ENCODE measurements at regions not wholly inside any gene's neighbourhood (a gene's known extent, or its start where the extent isn't known, plus 50 kb on each side); places are given as distances from the start of the nearest gene placed in this dataset.

DNA sequence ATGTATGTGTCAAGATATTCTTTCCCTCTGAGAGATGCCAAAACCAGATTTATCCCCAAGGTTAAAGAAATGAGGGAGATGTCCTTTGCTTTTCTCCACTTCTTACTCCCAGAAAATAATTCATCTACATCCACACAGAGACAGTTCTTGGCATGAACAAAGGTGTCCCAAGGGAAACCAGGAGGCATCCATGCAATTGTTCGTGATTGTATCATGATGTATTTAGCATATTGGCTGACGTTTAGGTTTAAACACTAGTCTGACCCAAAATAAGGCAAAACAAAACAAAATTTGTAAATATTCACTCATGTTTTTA is 223.9 kb downstream of the C7orf25 start:
- no peak for TF ChIP-seq MLX (CRISPR knock-in tag; conservative IDR thresholded peaks at IDR 0.05)
- no peak for TF ChIP-seq CHD2 (IDR thresholded peaks at IDR 0.05; ENCODE audit: low read depth, low read length)
- TF ChIP-seq, protein P1, sequence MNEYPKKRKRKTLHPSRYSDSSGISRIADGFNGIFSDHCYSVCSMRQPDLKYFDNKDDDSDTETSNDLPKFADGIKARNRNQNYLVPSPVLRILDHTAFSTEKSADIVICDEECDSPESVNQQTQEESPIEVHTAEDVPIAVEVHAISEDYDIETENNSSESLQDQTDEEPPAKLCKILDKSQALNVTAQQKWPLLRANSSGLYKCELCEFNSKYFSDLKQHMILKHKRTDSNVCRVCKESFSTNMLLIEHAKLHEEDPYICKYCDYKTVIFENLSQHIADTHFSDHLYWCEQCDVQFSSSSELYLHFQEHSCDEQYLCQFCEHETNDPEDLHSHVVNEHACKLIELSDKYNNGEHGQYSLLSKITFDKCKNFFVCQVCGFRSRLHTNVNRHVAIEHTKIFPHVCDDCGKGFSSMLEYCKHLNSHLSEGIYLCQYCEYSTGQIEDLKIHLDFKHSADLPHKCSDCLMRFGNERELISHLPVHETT (CRISPR knock-in tag; conservative IDR thresholded peaks at IDR 0.05 in 1 of 2, IDR thresholded peaks at IDR 0.05 in 1 of 2) = no peak
- no peak for TF ChIP-seq ZNF445 (CRISPR knock-in tag; IDR thresholded peaks at IDR 0.05; ENCODE audit: low read depth)
- no peak for TF ChIP-seq SLC30A9 (CRISPR knock-in tag; IDR thresholded peaks at IDR 0.05)
- Histone ChIP-seq H3K36me3 (ENCODE audit: control insufficient read depth, insufficient read depth, low read length) (no peaks in the 10 kb centered on the region), H4K20me1 (replicated peaks; ENCODE audit: control insufficient read depth, insufficient read depth, low read length) (no peaks in the 10 kb centered on the region), H3K27ac (ENCODE audit: extremely low read depth, low read depth, low read length) (no peak overlapping the region), H3K4me2 (ENCODE audit: insufficient read depth, low read length) (no peak overlapping the region), H3K4me3 (no peak overlapping the region), H2AFZ (ENCODE audit: low read depth, low read length) (no peak overlapping the region), H3K9me3 (replicated peaks; ENCODE audit: control insufficient read depth, insufficient read depth, low read depth, low read length) (no peaks in the 10 kb centered on the region), H3K9ac (ENCODE audit: insufficient read depth in 1 of 2, low read depth in 2 of 2, low read length in 2 of 2) (no peak overlapping the region), H3K9me1 (ENCODE audit: control insufficient read depth, insufficient read depth, low read length) (no peaks in the 10 kb centered on the region), H3K4me1 (replicated peaks in 1 of 2; ENCODE audit: control insufficient read depth in 2 of 2, insufficient read depth in 2 of 2, low read length in 2 of 2) (no peaks in the 10 kb centered on the region), H3K79me2 (ENCODE audit: control insufficient read depth, insufficient read depth, low read length) (no peaks in the 10 kb centered on the region), H3K27me3 (ENCODE audit: control insufficient read depth in 2 of 2, insufficient read depth in 2 of 2, low read length in 2 of 2) (peaks cover 0 to 3% of the 10 kb centered on the region in 2 experiments; a peak in 2 of 5 replicates)
- in situ Hi-C loops (cut with MboI) = no loop called here
- ChIA-PET CTCF (ENCODE audit: low intra/inter-chr PET ratio) (no interaction called here), POLR2A (no interaction called here)
- ATAC-seq (no peak), FAIRE-seq (no peak), DNase-seq (ENCODE audit: extremely low read depth in 1 of 4, low spot score in 3 of 4) (no peak)
- no TSS peak for BruUV-seq (replicated peaks)
- 0% methylated on average over 2 of the region's 2 CpGs for WGBS (ENCODE audit: insufficient coverage, low coverage, missing lambda C conversion rate)
- intact Hi-C loops (cut with micrococcal nuclease) = no loop called here

Measured in K562 (cell line).